Neutrophil (primary cell): ENCODE measurements at regions not wholly inside any gene's neighbourhood (a gene's known extent, or its start where the extent isn't known, plus 50 kb on each side); places are given as distances from the start of the nearest gene placed in this dataset.

Experiments used
- H3K27ac ChIP-seq: fragments of 200-600 bp; sonication (generic); 2 replicates; pipeline ENCODE4 v1.5.1; 2016; ENCODE audit warnings: mild to moderate bottlenecking, moderate library complexity
- H3K27me3 ChIP-seq: fragments of 200-600 bp; sonication (generic); 2 replicates; pipeline ENCODE4 v1.6.0; 2016; ENCODE audit warnings: mild to moderate bottlenecking
- H3K36me3 ChIP-seq: fragments of 200-600 bp; sonication (generic); 2 replicates; pipeline ENCODE4 v1.5.1; 2017
- H3K4me1 ChIP-seq, 2 experiments: fragments of 200-600 bp in 1 of 2; sonication (generic) in 1 of 2; 1 replicate in 1 of 2; 2 replicates in 1 of 2; pipeline versions ENCODE4 v1.5.1 to v1.6.1; 2013 to 2016; ENCODE audit warnings: low read depth in 1 of 2, low read length in 1 of 2, mild to moderate bottlenecking in 1 of 2, moderate library complexity in 1 of 2; ENCODE audit not compliant: control insufficient read depth in 1 of 2, insufficient read depth in 1 of 2
- H3K4me3 ChIP-seq, 2 experiments: fragments of 200-600 bp in 1 of 2; sonication (generic) in 1 of 2; 1 replicate in 1 of 2; 2 replicates in 1 of 2; pipeline ENCODE4 v1.5.1; 2013 to 2016; ENCODE audit warnings: low read depth in 1 of 2, low read length in 1 of 2, mild to moderate bottlenecking in 1 of 2, moderate library complexity in 1 of 2
- H3K9me3 ChIP-seq: fragments of 200-600 bp; sonication (generic); 2 replicates; pipeline ENCODE4 v1.5.1; 2016
- TF ChIP-seq, protein P1 (sequence below): fragments of 200-600 bp; sonication (generic); IDR thresholded peaks from 2 replicates; pipeline ENCODE4 v1.5.1; 2016; ENCODE audit warnings: antibody characterized with exemption

DNA sequence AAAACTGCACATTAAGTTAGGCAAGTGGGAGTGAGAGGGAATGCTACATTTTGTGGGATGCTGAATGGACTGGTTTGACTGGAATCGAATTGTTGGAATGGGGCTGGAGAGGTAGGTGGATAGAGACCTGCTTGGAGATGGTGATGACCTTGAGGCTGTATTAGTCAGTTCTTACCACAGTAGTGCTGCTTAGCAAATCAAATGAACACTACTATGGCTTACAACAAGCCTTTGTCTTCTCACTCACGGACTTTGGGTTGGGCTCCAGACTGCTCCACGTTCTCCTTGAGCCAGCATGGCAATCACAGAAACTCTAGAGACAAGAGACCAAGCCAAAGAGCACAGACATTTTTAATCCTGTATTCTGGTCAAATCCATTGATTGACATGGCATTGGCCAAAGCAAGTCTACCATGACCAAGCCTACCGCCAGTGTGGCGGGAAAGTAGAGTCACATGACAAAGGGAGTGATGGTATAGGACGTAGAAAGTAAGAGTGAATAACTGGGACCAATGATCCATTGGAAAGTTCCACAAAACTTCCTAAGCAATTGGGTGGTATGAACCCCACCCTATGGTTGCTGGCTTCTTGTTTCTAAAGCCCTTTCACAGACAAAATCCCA, 70.3 kb upstream of the FOXP4 start:
- TF ChIP-seq, protein P1, sequence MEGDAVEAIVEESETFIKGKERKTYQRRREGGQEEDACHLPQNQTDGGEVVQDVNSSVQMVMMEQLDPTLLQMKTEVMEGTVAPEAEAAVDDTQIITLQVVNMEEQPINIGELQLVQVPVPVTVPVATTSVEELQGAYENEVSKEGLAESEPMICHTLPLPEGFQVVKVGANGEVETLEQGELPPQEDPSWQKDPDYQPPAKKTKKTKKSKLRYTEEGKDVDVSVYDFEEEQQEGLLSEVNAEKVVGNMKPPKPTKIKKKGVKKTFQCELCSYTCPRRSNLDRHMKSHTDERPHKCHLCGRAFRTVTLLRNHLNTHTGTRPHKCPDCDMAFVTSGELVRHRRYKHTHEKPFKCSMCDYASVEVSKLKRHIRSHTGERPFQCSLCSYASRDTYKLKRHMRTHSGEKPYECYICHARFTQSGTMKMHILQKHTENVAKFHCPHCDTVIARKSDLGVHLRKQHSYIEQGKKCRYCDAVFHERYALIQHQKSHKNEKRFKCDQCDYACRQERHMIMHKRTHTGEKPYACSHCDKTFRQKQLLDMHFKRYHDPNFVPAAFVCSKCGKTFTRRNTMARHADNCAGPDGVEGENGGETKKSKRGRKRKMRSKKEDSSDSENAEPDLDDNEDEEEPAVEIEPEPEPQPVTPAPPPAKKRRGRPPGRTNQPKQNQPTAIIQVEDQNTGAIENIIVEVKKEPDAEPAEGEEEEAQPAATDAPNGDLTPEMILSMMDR: no peak
- no peak overlapping the region for H3K4me3 ChIP-seq
- H3K4me1 ChIP-seq: no peaks in the 10 kb centered on the region
- H3K36me3 ChIP-seq: no peaks in the 10 kb centered on the region
- H3K27me3 ChIP-seq: peaks cover 76% of the 10 kb centered on the region
- H3K9me3 ChIP-seq: no peaks in the 10 kb centered on the region
- H3K27ac ChIP-seq: no peak overlapping the region

DNA sequence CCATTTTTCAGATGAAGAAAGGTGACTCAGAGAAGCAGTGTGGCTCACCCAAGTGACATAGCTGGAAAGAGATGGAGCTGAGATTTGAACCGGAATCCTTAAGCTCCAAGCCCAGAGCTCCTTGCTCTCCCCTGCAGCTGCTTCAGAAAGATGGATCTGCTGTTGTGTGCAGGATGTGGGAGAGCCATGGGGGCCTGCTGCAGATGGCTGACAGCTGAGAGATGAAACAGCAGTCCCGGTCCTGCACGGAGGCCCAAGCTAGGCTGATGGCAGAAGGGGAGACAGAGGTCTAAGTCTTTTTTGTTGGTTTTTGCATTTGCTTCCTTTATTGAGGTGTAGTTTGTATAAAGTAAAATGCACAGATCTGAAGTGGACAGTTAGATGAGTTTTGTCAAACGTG, 69.8 kb upstream of the FOXP4 start:
- TF ChIP-seq, protein P1: no peak
- Histone ChIP-seq H3K27me3 (peaks cover 71% of the 10 kb centered on the region), H3K36me3 (no peaks in the 10 kb centered on the region), H3K27ac (no peak overlapping the region), H3K9me3 (no peaks in the 10 kb centered on the region), H3K4me3 (no peak overlapping the region), H3K4me1 (no peaks in the 10 kb centered on the region)

DNA sequence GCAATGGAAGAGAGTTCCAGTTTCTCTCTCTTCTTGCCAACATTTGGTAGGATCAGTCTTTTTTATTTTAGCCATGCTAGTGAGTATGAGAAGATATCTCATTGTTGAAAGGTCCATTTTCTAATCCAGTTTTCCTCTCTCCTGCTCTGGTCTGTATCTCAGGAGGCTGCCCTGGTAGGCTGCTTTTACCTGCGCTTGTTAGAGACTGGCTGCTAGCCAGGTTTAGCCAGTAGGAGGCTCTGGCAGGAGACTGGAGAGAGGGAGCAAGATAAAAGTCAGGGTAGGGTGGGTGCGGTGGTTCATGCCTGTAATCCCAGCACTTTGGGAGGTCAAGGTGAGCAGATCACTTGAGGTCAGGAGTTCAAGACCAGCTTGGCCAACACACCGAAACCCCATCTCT, 68.6 kb upstream of the FOXP4 start:
- TF ChIP-seq, protein P1: no peak
- Histone ChIP-seq H3K27ac (no peak overlapping the region), H3K36me3 (no peaks in the 10 kb centered on the region), H3K9me3 (no peaks in the 10 kb centered on the region), H3K27me3 (peaks cover 67% of the 10 kb centered on the region), H3K4me3 (no peak overlapping the region), H3K4me1 (no peaks in the 10 kb centered on the region)

DNA sequence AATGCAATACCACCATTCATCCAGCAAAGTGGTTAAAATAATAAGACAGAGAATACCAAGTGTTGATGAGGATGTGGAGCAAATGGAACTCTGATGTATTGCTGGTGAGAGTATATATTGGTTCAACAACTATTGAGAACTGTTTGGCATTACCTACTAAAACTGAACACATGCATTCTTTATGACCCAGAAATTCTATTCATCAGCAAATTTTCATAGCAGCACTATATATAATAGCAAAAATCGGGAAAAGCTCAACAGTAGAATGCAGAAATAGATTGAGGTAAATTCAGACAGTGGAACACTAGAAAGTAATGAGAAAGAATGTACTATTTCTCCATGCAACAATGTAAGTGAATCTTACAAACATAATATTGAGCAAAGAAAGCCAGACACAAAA, 62.2 kb upstream of the FOXP4 start:
- Histone ChIP-seq H3K27ac (no peak overlapping the region), H3K27me3 (peaks cover 30% of the 10 kb centered on the region), H3K9me3 (no peaks in the 10 kb centered on the region), H3K4me1 (no peaks in the 10 kb centered on the region), H3K36me3 (no peaks in the 10 kb centered on the region), H3K4me3 (no peak overlapping the region)
- TF ChIP-seq, protein P1: no peak

DNA sequence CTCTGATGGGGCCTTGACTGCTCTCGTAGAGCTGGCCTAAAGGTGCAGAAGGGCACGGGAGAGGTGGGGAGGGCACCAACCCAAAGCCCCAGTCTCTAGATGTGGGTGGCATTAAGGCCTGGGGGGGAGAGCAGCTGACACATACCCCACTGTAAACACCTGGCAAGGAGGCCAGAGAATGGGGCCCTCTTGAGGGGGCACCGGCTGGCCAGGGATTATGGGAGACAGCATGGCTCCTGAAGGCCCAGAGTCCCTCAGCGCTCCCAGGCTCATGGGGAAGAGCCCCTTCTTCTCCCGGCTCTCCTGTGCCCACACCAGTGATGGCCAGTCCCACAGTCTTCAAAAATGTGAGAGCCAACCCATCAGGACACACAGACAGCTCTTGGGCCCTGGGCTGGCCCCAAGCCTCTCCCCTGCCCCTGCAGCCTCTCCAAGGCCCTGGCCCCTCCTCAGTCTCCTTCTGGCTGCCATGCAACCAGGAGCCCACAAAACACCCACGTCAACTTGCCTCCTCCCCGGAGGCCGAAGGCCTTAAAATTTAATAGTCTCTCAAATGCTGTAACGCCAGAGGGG, 58.2 kb upstream of the FOXP4 start:
- Histone ChIP-seq H3K4me3 (no peak overlapping the region), H3K27me3 (peaks cover 41% of the 10 kb centered on the region), H3K27ac (no peak overlapping the region), H3K36me3 (no peaks in the 10 kb centered on the region), H3K4me1 (no peaks in the 10 kb centered on the region), H3K9me3 (no peaks in the 10 kb centered on the region)
- TF ChIP-seq, protein P1: no peak
